ENCODE measurements at regions not wholly inside any gene's neighbourhood (a gene's known extent, or its start where the extent isn't known, plus 50 kb on each side); places are given as distances from the start of the nearest gene placed in this dataset.
"Not testable (repeated sequence)": the region's sequence is repeated elsewhere in the genome, so short reads cannot be mapped to it uniquely, and the experiment has no call there.

GRCh38 chr1:29800120-29800519 lies 563.8 kb downstream of the PTPRU start:
- no peak for DNase-seq (ENCODE audit: low read depth)

GRCh38 chr1:29798699-29799566 lies 562.6 kb downstream of the PTPRU start:
- DNase-seq (ENCODE audit: low read depth) = no peak

GRCh38 chr1:29797125-29797524 lies 560.8 kb downstream of the PTPRU start:
- not testable (repeated sequence) for DNase-seq (ENCODE audit: low read depth)

GRCh38 chr1:29795965-29796364 lies 559.6 kb downstream of the PTPRU start:
- DNase-seq (ENCODE audit: low read depth) = not testable (repeated sequence)

GRCh38 chr1:29793653-29794348 lies 557.5 kb downstream of the PTPRU start:
- DNase-seq (ENCODE audit: low read depth) = no peak

GRCh38 chr1:29793101-29793546 lies 556.8 kb downstream of the PTPRU start:
- peak; percentile 50 for DNase-seq (ENCODE audit: low read depth)

GRCh38 chr1:29789910-29790247 lies 553.6 kb downstream of the PTPRU start:
- DNase-seq (ENCODE audit: low read depth) = no peak

- no peak for DNase-seq (ENCODE audit: low read depth)
Observed at GRCh38 chr1:29789221-29789909, 553.0 kb downstream of the PTPRU start.

- DNase-seq (ENCODE audit: low read depth) = no peak
Observed at GRCh38 chr1:29786791-29787732, 550.7 kb downstream of the PTPRU start.

- DNase-seq (ENCODE audit: low read depth) = no peak
Observed at GRCh38 chr1:29786195-29786594, 549.9 kb downstream of the PTPRU start.

- no peak for DNase-seq (ENCODE audit: low read depth)
Observed at GRCh38 chr1:29785554-29785953, 549.2 kb downstream of the PTPRU start.

- DNase-seq (ENCODE audit: low read depth) = no peak
Observed at GRCh38 chr1:29785137-29785527, 548.8 kb downstream of the PTPRU start.

GRCh38 chr1:29784276-29785136 lies 548.2 kb downstream of the PTPRU start:
- DNase-seq (ENCODE audit: low read depth) = no peak

GRCh38 chr1:29783508-29784275 lies 547.4 kb downstream of the PTPRU start:
- DNase-seq (ENCODE audit: low read depth) = no peak

GRCh38 chr1:29782846-29783507 lies 546.7 kb downstream of the PTPRU start:
- no peak for DNase-seq (ENCODE audit: low read depth)

- DNase-seq (ENCODE audit: low read depth) = no peak
Observed at GRCh38 chr1:29779146-29779545, 542.8 kb downstream of the PTPRU start.

GRCh38 chr1:29777522-29777921 lies 541.2 kb downstream of the PTPRU start:
- no peak for DNase-seq (ENCODE audit: low read depth)

- DNase-seq (ENCODE audit: low read depth) = no peak
Observed at GRCh38 chr1:29774355-29774754, 538.0 kb downstream of the PTPRU start.

- no peak for DNase-seq (ENCODE audit: low read depth)
Observed at GRCh38 chr1:29772584-29773100, 536.3 kb downstream of the PTPRU start.
